ENCODE measurements at regions not wholly inside any gene's neighbourhood (a gene's known extent, or its start where the extent isn't known, plus 50 kb on each side); places are given as distances from the start of the nearest gene placed in this dataset.

DNA sequence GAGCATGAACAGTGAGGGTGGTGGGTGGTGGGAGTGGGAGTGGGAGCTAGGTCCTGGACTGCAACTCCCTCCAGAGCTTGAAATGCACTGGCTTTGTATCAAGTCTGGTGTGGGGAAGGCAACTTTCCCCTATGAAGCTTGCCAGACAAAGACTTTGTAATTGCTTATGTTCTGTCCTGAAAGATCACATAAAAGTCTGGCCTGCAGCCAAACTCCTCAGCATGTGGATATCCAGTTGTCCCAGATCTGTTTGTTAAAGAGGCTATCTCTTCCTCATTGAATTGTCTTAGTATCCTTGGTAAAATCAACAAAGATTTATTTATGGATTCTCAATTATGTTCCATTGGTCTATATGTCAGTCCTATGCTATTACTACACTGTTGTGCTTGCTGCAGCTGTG, 607.9 kb downstream of the GLUD2 start:
- no peak for TF ChIP-seq SP3 (tag by site-specific recombination; IDR thresholded peaks at IDR 0.05)
- TF ChIP-seq, protein P1, sequence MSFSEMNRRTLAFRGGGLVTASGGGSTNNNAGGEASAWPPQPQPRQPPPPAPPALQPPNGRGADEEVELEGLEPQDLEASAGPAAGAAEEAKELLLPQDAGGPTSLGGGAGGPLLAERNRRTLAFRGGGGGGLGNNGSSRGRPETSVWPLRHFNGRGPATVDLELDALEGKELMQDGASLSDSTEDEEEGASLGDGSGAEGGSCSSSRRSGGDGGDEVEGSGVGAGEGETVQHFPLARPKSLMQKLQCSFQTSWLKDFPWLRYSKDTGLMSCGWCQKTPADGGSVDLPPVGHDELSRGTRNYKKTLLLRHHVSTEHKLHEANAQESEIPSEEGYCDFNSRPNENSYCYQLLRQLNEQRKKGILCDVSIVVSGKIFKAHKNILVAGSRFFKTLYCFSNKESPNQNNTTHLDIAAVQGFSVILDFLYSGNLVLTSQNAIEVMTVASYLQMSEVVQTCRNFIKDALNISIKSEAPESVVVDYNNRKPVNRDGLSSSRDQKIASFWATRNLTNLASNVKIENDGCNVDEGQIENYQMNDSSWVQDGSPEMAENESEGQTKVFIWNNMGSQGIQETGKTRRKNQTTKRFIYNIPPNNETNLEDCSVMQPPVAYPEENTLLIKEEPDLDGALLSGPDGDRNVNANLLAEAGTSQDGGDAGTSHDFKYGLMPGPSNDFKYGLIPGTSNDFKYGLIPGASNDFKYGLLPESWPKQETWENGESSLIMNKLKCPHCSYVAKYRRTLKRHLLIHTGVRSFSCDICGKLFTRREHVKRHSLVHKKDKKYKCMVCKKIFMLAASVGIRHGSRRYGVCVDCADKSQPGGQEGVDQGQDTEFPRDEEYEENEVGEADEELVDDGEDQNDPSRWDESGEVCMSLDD (tag by site-specific recombination; IDR thresholded peaks at IDR 0.05): no peak
- TF ChIP-seq ZNF830 (tag by site-specific recombination; IDR thresholded peaks at IDR 0.05; ENCODE audit: low read depth): no peak
- TF ChIP-seq, protein P2, sequence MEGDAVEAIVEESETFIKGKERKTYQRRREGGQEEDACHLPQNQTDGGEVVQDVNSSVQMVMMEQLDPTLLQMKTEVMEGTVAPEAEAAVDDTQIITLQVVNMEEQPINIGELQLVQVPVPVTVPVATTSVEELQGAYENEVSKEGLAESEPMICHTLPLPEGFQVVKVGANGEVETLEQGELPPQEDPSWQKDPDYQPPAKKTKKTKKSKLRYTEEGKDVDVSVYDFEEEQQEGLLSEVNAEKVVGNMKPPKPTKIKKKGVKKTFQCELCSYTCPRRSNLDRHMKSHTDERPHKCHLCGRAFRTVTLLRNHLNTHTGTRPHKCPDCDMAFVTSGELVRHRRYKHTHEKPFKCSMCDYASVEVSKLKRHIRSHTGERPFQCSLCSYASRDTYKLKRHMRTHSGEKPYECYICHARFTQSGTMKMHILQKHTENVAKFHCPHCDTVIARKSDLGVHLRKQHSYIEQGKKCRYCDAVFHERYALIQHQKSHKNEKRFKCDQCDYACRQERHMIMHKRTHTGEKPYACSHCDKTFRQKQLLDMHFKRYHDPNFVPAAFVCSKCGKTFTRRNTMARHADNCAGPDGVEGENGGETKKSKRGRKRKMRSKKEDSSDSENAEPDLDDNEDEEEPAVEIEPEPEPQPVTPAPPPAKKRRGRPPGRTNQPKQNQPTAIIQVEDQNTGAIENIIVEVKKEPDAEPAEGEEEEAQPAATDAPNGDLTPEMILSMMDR (tag by site-specific recombination; IDR thresholded peaks at IDR 0.05): no peak
- no peak for TF ChIP-seq HOXA7 (CRISPR knock-in tag; IDR thresholded peaks at IDR 0.05; ENCODE audit: borderline replicate concordance)
- no peak for TF ChIP-seq KLF10 (tag by site-specific recombination; IDR thresholded peaks at IDR 0.05)
- no peak for TF ChIP-seq ZNF707 (tag by site-specific recombination; IDR thresholded peaks at IDR 0.05)
- no peak for TF ChIP-seq ZNF596 (tag by site-specific recombination; IDR thresholded peaks at IDR 0.05)
- no peak for TF ChIP-seq TCF7L2 (IDR thresholded peaks at IDR 0.05; ENCODE audit: borderline replicate concordance, low read depth, low read length)
- TF ChIP-seq YY2 (tag by site-specific recombination; IDR thresholded peaks at IDR 0.05): no peak
- TF ChIP-seq ZNF629 (tag by site-specific recombination; IDR thresholded peaks at IDR 0.05): no peak
